IMR-90 (cell line): ENCODE measurements at regions not wholly inside any gene's neighbourhood (a gene's known extent, or its start where the extent isn't known, plus 50 kb on each side); places are given as distances from the start of the nearest gene placed in this dataset.

Experiments used
- ATAC-seq: fragments of 200-7000 bp; cut with Tn5 transposase; 2 replicates; pipeline ENCODE4 v1.9.1; 2020; ENCODE audit warnings: low read depth, mild to moderate bottlenecking, moderate library complexity
- BruUV-seq: library from RNA; stranded (reverse); fragments of 400-500 nt; replicated peaks from 2 replicates; lab custom pipeline; 2021; lab: Mats Ljungman, UMichigan
- CTCF ChIA-PET: fragments of 300-600 bp; formaldehyde crosslinking; extraction: SDS; loops from one replicate; lab custom pipeline; 2021; ENCODE audit warnings: antibody characterized with exemption; lab: Yijun Ruan, JAX
- POLR2A ChIA-PET: fragments of 300-600 bp; sonication (Branson Sonifier 250); formaldehyde crosslinking; loops from one replicate; lab custom pipeline; 2022; ENCODE audit warnings: antibody characterized with exemption; ENCODE audit not compliant: unreplicated experiment; lab: Charles Lee
- DNase-seq: peaks from one replicate; pipeline ENCODE4 v3.0.0; 2013
- H2AFZ ChIP-seq: replicated peaks from 2 replicates; pipeline ENCODE3; 2013; ENCODE audit warnings: low read length, mild to moderate bottlenecking; ENCODE audit not compliant: poor library complexity
- H2AK5ac ChIP-seq: 2 replicates; pipeline ENCODE4 v1.6.1; 2013; ENCODE audit warnings: low read depth, low read length, inconsistent platforms
- H2AK9ac ChIP-seq: replicated peaks from 2 replicates; pipeline ENCODE3; 2013; ENCODE audit warnings: mild to moderate bottlenecking, low read depth, low read length, moderate library complexity; ENCODE audit not compliant: poor library complexity
- H2BK120ac ChIP-seq: 2 replicates; pipeline ENCODE4 v1.6.1; 2013; ENCODE audit warnings: low read depth, low read length, inconsistent platforms
- H2BK15ac ChIP-seq: 3 replicates; pipeline ENCODE4 v1.6.1; 2013; ENCODE audit warnings: low read depth, low read length, inconsistent platforms
- H2BK20ac ChIP-seq: 2 replicates; pipeline ENCODE4 v1.6.1; 2013; ENCODE audit warnings: low read depth, mild to moderate bottlenecking, inconsistent platforms, low read length, moderate library complexity
- H2BK5ac ChIP-seq: 2 replicates; pipeline ENCODE4 v1.6.1; 2013; ENCODE audit warnings: mild to moderate bottlenecking, low read depth, low read length, inconsistent platforms; ENCODE audit not compliant: poor library complexity, severe bottlenecking
- H3K14ac ChIP-seq: replicated peaks from 2 replicates; pipeline ENCODE4 v1.6.1; 2013; ENCODE audit warnings: low read depth, low read length, inconsistent platforms
- H3K18ac ChIP-seq: 2 replicates; pipeline ENCODE4 v1.6.1; 2013; ENCODE audit warnings: low read depth, low read length, control low read depth
- H3K23ac ChIP-seq: 2 replicates; pipeline ENCODE4 v1.6.1; 2013; ENCODE audit warnings: low read depth, low read length, inconsistent platforms
- H3K27ac ChIP-seq: 2 replicates; pipeline ENCODE4 v1.5.1; 2013; ENCODE audit warnings: mild to moderate bottlenecking, control low read depth, low read length; ENCODE audit not compliant: insufficient read depth
- H3K27me3 ChIP-seq: 2 replicates; pipeline ENCODE4 v1.6.1; 2013; ENCODE audit warnings: low read length; ENCODE audit not compliant: control insufficient read depth, insufficient read depth
- H3K36me3 ChIP-seq: 2 replicates; pipeline ENCODE4 v1.6.1; 2013; ENCODE audit warnings: low read length, mixed read lengths; ENCODE audit not compliant: control insufficient read depth, insufficient read depth
- H3K4ac ChIP-seq: 2 replicates; pipeline ENCODE4 v1.6.1; 2013; ENCODE audit warnings: low read depth, low read length, inconsistent platforms
- H3K4me1 ChIP-seq: 2 replicates; pipeline ENCODE4 v1.6.1; 2013; ENCODE audit warnings: low read length, mixed read lengths; ENCODE audit not compliant: control insufficient read depth, insufficient read depth
- H3K4me2 ChIP-seq: 2 replicates; pipeline ENCODE4 v1.6.1; 2013; ENCODE audit warnings: low read depth, mild to moderate bottlenecking, control low read depth, low read length, moderate library complexity
- H3K4me3 ChIP-seq: 2 replicates; pipeline ENCODE4 v1.5.1; 2013; ENCODE audit warnings: low read depth, mild to moderate bottlenecking, control low read depth, low read length, moderate library complexity; ENCODE audit not compliant: insufficient read depth
- H3K56ac ChIP-seq: 2 replicates; pipeline ENCODE4 v1.6.1; 2013; ENCODE audit warnings: low read length, inconsistent platforms; ENCODE audit not compliant: insufficient read depth; ENCODE audit errors: extremely low read depth
- H3K79me1 ChIP-seq, 2 experiments: 2 replicates each; pipeline ENCODE4 v1.6.1; 2013; ENCODE audit warnings: low read length in 2 of 2, inconsistent platforms in 1 of 2, low read depth in 1 of 2
- H3K9ac ChIP-seq: 2 replicates; pipeline ENCODE4 v1.6.1; 2013; ENCODE audit warnings: low read depth, low read length, control low read depth
- H3K9me1 ChIP-seq: 2 replicates; pipeline ENCODE4 v1.6.1; 2013; ENCODE audit warnings: low read length, inconsistent platforms; ENCODE audit not compliant: insufficient read depth
- H3K9me3 ChIP-seq: 2 replicates; pipeline ENCODE4 v1.6.1; 2013; ENCODE audit warnings: low read length; ENCODE audit not compliant: control insufficient read depth, insufficient read depth
- H4K20me1 ChIP-seq: 2 replicates; pipeline ENCODE4 v1.6.1; 2013; ENCODE audit warnings: low read length, inconsistent platforms; ENCODE audit not compliant: insufficient read depth
- H4K5ac ChIP-seq: 2 replicates; pipeline ENCODE4 v1.6.1; 2013; ENCODE audit warnings: mild to moderate bottlenecking, low read depth, low read length, control low read depth
- H4K8ac ChIP-seq, 2 experiments: 2 replicates each; pipeline ENCODE4 v1.6.1; 2013; ENCODE audit warnings: low read depth in 2 of 2, low read length in 2 of 2, control low read depth in 1 of 2, inconsistent platforms in 1 of 2
- H4K91ac ChIP-seq: 2 replicates; pipeline ENCODE4 v1.6.1; 2013; ENCODE audit warnings: low read depth, low read length, inconsistent platforms; ENCODE audit not compliant: insufficient read depth
- MAFK ChIP-seq: IDR thresholded peaks from 2 replicates; pipeline ENCODE4 v1.6.1; 2012; ENCODE audit warnings: low read depth, low read length, improper control_type of control experiment
- MAZ ChIP-seq: IDR thresholded peaks from 2 replicates; pipeline ENCODE4 v1.6.1; 2012; ENCODE audit warnings: low read depth, mild to moderate bottlenecking, low read length, improper control_type of control experiment, moderate library complexity, borderline replicate concordance
- NFE2L2 ChIP-seq: fragments of 150-350 bp; IDR thresholded peaks from 2 replicates; pipeline ENCODE4 v1.6.1; 2016; ENCODE audit warnings: low read depth, mild to moderate bottlenecking, low read length
- RAD21 ChIP-seq: IDR thresholded peaks from 2 replicates; pipeline ENCODE4 v1.6.1; 2012; ENCODE audit warnings: low read length, improper control_type of control experiment
- RCOR1 ChIP-seq: IDR thresholded peaks from 2 replicates; pipeline ENCODE4 v1.6.1; 2012; ENCODE audit warnings: mild to moderate bottlenecking, low read length, improper control_type of control experiment; ENCODE audit not compliant: insufficient replicate concordance
- SMC3 ChIP-seq: fragments of 150-350 bp; IDR thresholded peaks from 2 replicates; pipeline ENCODE4 v1.6.1; 2016; ENCODE audit warnings: low read depth, mild to moderate bottlenecking, antibody characterized with exemption, low read length, moderate library complexity
- dilution Hi-C: fragments of 300-500 bp; cut with HindIII; formaldehyde crosslinking; loops from one replicate; pipeline ENCODE4 v1.14.3; 2018; ENCODE audit warnings: low sequenced_read_pairs; ENCODE audit not compliant: unreplicated experiment
- in situ Hi-C: fragments of 300-500 bp; cut with MboI; formaldehyde crosslinking; loops from 3 replicates; pipeline ENCODE4 v1.14.3; 2019; ENCODE audit warnings: low sequenced_read_pairs, inconsistent platforms, mixed read lengths
- intact Hi-C: fragments of 100-400 bp; cut with micrococcal nuclease; formaldehyde crosslinking; loops from 2 replicates; pipeline ENCODE4 v1.10.0; 2022

DNA sequence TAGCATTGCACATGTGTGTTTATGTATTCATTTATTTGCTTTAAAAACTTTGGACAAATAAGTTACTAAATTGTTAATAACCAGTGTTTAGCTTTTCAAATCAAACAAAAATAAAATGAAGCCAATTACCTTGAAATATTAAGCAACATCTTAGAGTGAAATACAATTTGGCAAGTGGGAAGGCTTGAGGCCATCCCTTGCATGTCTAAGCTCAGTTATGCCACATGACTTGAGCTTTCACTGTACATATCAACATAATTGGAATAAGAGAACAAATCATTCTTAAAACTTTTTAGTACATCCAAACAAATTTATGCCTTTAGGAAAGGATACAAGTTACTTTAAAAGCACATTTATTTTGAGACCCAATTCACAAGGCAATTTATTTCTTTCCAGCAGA lies 640.6 kb downstream of the SPRY1 start:
- H4K5ac ChIP-seq: no peak overlapping the region
- H3K14ac ChIP-seq: no peak overlapping the region
- no peak for TF ChIP-seq MAFK
- TF ChIP-seq SMC3: no peak
- TF ChIP-seq RCOR1: no peak
- no peak for TF ChIP-seq RAD21
- no peak for TF ChIP-seq MAZ
- TF ChIP-seq NFE2L2: no peak
- H3K4me2 ChIP-seq: no peak overlapping the region
- CTCF ChIA-PET: no interaction called here
- no peak overlapping the region for H3K56ac ChIP-seq
- no TSS peak for BruUV-seq
- no peak for ATAC-seq
- H4K8ac ChIP-seq: no peak overlapping the region
- H2BK15ac ChIP-seq: no peak overlapping the region
- H3K27ac ChIP-seq: no peak overlapping the region
- no peaks in the 10 kb centered on the region for H4K20me1 ChIP-seq
- no peaks in the 10 kb centered on the region for H3K4me1 ChIP-seq
- POLR2A ChIA-PET: no interaction called here
- no peak overlapping the region for H2BK120ac ChIP-seq
- dilution Hi-C loops (no loop called here), in situ Hi-C loops (no loop called here), intact Hi-C loops (no loop called here)
- H3K79me1 ChIP-seq: no peaks in the 10 kb centered on the region
- DNase-seq: no peak
- no peak overlapping the region for H3K4me3 ChIP-seq
- no peak overlapping the region for H2BK5ac ChIP-seq
- no peak overlapping the region for H3K23ac ChIP-seq
- no peak overlapping the region for H2BK20ac ChIP-seq
- no peak overlapping the region for H3K4ac ChIP-seq
- H3K9ac ChIP-seq: no peak overlapping the region
- H3K18ac ChIP-seq: no peak overlapping the region
- H2AK9ac ChIP-seq: no peak overlapping the region
- H3K9me1 ChIP-seq: no peaks in the 10 kb centered on the region
- H3K9me3 ChIP-seq: no peaks in the 10 kb centered on the region
- H3K27me3 ChIP-seq: no peaks in the 10 kb centered on the region
- no peak overlapping the region for H4K91ac ChIP-seq
- H3K36me3 ChIP-seq: no peaks in the 10 kb centered on the region
- H2AFZ ChIP-seq: no peak overlapping the region
- no peak overlapping the region for H2AK5ac ChIP-seq
